Mucosa of descending colon (tissue), 3 donors: ENCODE measurements at regions not wholly inside any gene's neighbourhood (a gene's known extent, or its start where the extent isn't known, plus 50 kb on each side); places are given as distances from the start of the nearest gene placed in this dataset.

Source experiments
- ATAC-seq: fragments of 200-7000 bp; cut with Tn5 transposase; one replicate; pipeline ENCODE4 v1.9.1; 2020; ENCODE audit warnings: mild to moderate bottlenecking, moderate library complexity
- DNase-seq, 3 donors: peaks; one replicate each; pipeline ENCODE4 v3.0.0-alpha.2; 2020
- H3K36me3 ChIP-seq: fragments of 200-600 bp; one replicate; pipeline ENCODE4 v1.8.0; 2021; ENCODE audit warnings: low read depth, mild to moderate bottlenecking
- H3K4me1 ChIP-seq: fragments of 200-600 bp; one replicate; pipeline ENCODE4 v1.8.0; 2021; ENCODE audit warnings: low read depth, mild to moderate bottlenecking
- H3K4me3 ChIP-seq: fragments of 200-600 bp; one replicate; pipeline ENCODE4 v1.8.0; 2021; ENCODE audit warnings: mild to moderate bottlenecking
- H3K9me3 ChIP-seq: fragments of 200-600 bp; one replicate; pipeline ENCODE4 v1.8.0; 2021; ENCODE audit warnings: mild to moderate bottlenecking
- CTCF ChIP-seq: fragments of 200-600 bp; IDR thresholded peaks from one replicate; pipeline ENCODE4 v1.8.0; 2022; ENCODE audit warnings: antibody characterized with exemption, mild to moderate bottlenecking
- intact Hi-C, 2 donors: fragments of 100-400 bp; cut with DNase I in 1 of 2; cut with micrococcal nuclease in 1 of 2; formaldehyde crosslinking; loops; one replicate each; pipeline versions ENCODE4 v1.11.0 to v1.11.1; 2022; cut with DNase I, micrococcal nuclease
- donor health status: DM: no; HTN: no; CAD: no; lungs with moderate emphysema.
- donor health status: DM: no; HTN: no; CAD: no.
- donor health status: DM: no; HTN: yes; CAD: no.

GRCh38 chr3:178320456-178321351 lies 215.5 kb upstream of the KCNMB2 start:
- Histone ChIP-seq H3K9me3 (no peaks in the 10 kb centered on the region), H3K36me3 (no peaks in the 10 kb centered on the region), H3K4me3 (no peak overlapping the region), H3K4me1 (no peaks in the 10 kb centered on the region)
- intact Hi-C loops = no loop called here
- peak; percentile 84 for ATAC-seq
- DNase-seq = peak in 1 of 3 donors; percentile 24
- TF ChIP-seq CTCF = no peak

DNA sequence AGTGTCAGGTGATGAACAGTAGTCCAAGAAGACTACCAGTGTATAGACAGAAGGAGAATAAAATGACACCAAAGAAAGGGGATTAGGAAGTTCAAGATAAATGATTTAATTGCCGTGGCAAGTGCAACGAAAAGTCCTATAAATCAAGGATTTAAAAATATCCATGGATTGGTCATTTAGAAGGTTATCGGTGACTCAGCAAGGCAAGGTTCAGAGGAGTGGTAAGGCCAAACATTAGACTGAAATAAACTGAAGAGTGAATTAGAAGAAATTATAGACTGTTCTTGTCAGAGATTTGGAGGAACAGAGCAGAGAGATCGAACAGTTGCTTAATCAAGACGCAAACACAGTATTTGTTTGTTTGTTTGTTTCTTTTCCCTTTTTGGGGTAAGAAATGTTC lies 211.9 kb upstream of the KCNMB2 start:
- ATAC-seq = no peak
- no peaks in the 10 kb centered on the region for H3K4me1 ChIP-seq
- TF ChIP-seq CTCF = no peak
- no peaks in the 10 kb centered on the region for H3K9me3 ChIP-seq
- intact Hi-C loops = no loop called here
- no peak overlapping the region for H3K4me3 ChIP-seq
- H3K36me3 ChIP-seq = no peaks in the 10 kb centered on the region
- DNase-seq = no peak

- ATAC-seq (no peak), DNase-seq (no peak)
- TF ChIP-seq CTCF = no peak
- Histone ChIP-seq H3K4me3 (no peak overlapping the region), H3K9me3 (no peaks in the 10 kb centered on the region), H3K36me3 (no peaks in the 10 kb centered on the region), H3K4me1 (no peaks in the 10 kb centered on the region)
- intact Hi-C loops = no loop called here
Measured at GRCh38 chr3:178325330-178325729, 210.9 kb upstream of the KCNMB2 start.

GRCh38 chr3:178329936-178330335 lies 206.3 kb upstream of the KCNMB2 start:
- Histone ChIP-seq H3K4me1 (no peaks in the 10 kb centered on the region), H3K9me3 (no peaks in the 10 kb centered on the region), H3K4me3 (no peak overlapping the region), H3K36me3 (no peaks in the 10 kb centered on the region)
- ATAC-seq (no peak), DNase-seq (no peak)
- intact Hi-C loops = no loop called here
- no peak for TF ChIP-seq CTCF

- intact Hi-C loops = no loop called here
- TF ChIP-seq CTCF = no peak
- ATAC-seq = no peak
- no peaks in the 10 kb centered on the region for H3K36me3 ChIP-seq
- no peak for DNase-seq
- no peaks in the 10 kb centered on the region for H3K9me3 ChIP-seq
- H3K4me3 ChIP-seq = no peak overlapping the region
- no peaks in the 10 kb centered on the region for H3K4me1 ChIP-seq
Measured at GRCh38 chr3:178334239-178334638, 202.0 kb upstream of the KCNMB2 start.
